Spleen (tissue), 7 donors: ENCODE measurements at regions not wholly inside any gene's neighbourhood (a gene's known extent, or its start where the extent isn't known, plus 50 kb on each side); places are given as distances from the start of the nearest gene placed in this dataset.

ENCODE experiments used
- POLR2A ChIP-seq, 3 donors: fragments of 450-650 bp; IDR thresholded peaks; one replicate each; pipeline ENCODE4 v1.5.1; 2017; ENCODE audit warnings: antibody characterized with exemption in 3 of 3, mild to moderate bottlenecking in 1 of 3
- POLR2AphosphoS5 ChIP-seq, 3 donors: sonication (generic); formaldehyde crosslinking; IDR thresholded peaks; one replicate each; pipeline ENCODE4 v1.5.1; 2017; ENCODE audit warnings: antibody characterized with exemption in 3 of 3
- TF ChIP-seq, protein P1 (sequence below), 11 experiments: fragments of 200-600 bp in 7 of 11; fragments of 450-650 bp in 4 of 11; sonication (generic) in 4 of 11; IDR thresholded peaks in 8 of 11; conservative IDR thresholded peaks in 3 of 11; 1 replicate in 7 of 11; 2 replicates in 4 of 11; pipeline versions ENCODE4 v1.4.0 to v1.8.0; 2016 to 2021; ENCODE audit warnings: antibody characterized with exemption in 11 of 11, inconsistent platforms in 4 of 11, mild to moderate bottlenecking in 1 of 11
- donor health status: DM: no; HTN: no; CAD: no; lungs with moderate emphysema.
- donor health status: DM: no; HTN: no; CAD: no.
- donor health status: DM: no; HTN: no; CAD: no.

- TF ChIP-seq, protein P1, sequence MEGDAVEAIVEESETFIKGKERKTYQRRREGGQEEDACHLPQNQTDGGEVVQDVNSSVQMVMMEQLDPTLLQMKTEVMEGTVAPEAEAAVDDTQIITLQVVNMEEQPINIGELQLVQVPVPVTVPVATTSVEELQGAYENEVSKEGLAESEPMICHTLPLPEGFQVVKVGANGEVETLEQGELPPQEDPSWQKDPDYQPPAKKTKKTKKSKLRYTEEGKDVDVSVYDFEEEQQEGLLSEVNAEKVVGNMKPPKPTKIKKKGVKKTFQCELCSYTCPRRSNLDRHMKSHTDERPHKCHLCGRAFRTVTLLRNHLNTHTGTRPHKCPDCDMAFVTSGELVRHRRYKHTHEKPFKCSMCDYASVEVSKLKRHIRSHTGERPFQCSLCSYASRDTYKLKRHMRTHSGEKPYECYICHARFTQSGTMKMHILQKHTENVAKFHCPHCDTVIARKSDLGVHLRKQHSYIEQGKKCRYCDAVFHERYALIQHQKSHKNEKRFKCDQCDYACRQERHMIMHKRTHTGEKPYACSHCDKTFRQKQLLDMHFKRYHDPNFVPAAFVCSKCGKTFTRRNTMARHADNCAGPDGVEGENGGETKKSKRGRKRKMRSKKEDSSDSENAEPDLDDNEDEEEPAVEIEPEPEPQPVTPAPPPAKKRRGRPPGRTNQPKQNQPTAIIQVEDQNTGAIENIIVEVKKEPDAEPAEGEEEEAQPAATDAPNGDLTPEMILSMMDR (IDR thresholded peaks at IDR 0.05 in 8 of 11, conservative IDR thresholded peaks at IDR 0.05 in 3 of 11): no peak
- no peak for TF ChIP-seq POLR2AphosphoS5 (IDR thresholded peaks at IDR 0.05)
- TF ChIP-seq POLR2A (IDR thresholded peaks at IDR 0.05): no peak
Observed at GRCh38 chr3:151526757-151527156, 65.9 kb upstream of the IGSF10 start.
